ENCODE measurements at regions not wholly inside any gene's neighbourhood (a gene's known extent, or its start where the extent isn't known, plus 50 kb on each side); places are given as distances from the start of the nearest gene placed in this dataset.

GRCh38 chr1:222464841-222465210 is 83.1 kb downstream of the HHIPL2 start:
- Histone ChIP-seq H3K79me2 (ENCODE audit: control insufficient read depth in 1 of 2, insufficient read depth in 2 of 2, low read length in 2 of 2) (no peaks in the 10 kb centered on the region), H3K14ac (ENCODE audit: insufficient read length) (no peak overlapping the region), H2BK15ac (ENCODE audit: low read length) (no peak overlapping the region), H3K27me3 (replicated peaks in 1 of 4; ENCODE audit: control insufficient read depth in 3 of 4, extremely low read depth in 1 of 4, insufficient read depth in 3 of 4, low read length in 3 of 4) (no peaks in the 10 kb centered on the region), H3K4me2 (ENCODE audit: insufficient read depth in 1 of 2, low read depth in 2 of 2, low read length in 2 of 2) (peak overlapping the region; percentile 4 to 83), H3K9me3 (ENCODE audit: insufficient read depth in 2 of 2, low read depth in 1 of 2, low read length in 1 of 2) (no peaks in the 10 kb centered on the region), H2AFZ (ENCODE audit: low read length) (peak overlapping the region; percentile 76), H3K4me1 (replicated peaks in 1 of 4; ENCODE audit: control insufficient read depth in 3 of 4, insufficient read depth in 4 of 4, low read length in 3 of 4) (no peaks in the 10 kb centered on the region), H4K8ac (ENCODE audit: extremely low read depth, insufficient read depth, low read length) (no peak overlapping the region), H3K56ac (replicated peaks; ENCODE audit: insufficient read length, low read depth, low read length) (no peak overlapping the region), H2BK120ac (replicated peaks; ENCODE audit: low read depth, low read length) (no peak overlapping the region), H3K18ac (ENCODE audit: extremely low read depth, low read length) (no peak overlapping the region), H2BK20ac (ENCODE audit: low read length) (no peak overlapping the region), H3K36me3 (ENCODE audit: control insufficient read depth in 2 of 4, insufficient read depth in 4 of 4, low read length in 3 of 4) (no peaks in the 10 kb centered on the region), H3K4ac (replicated peaks; ENCODE audit: insufficient read length, low read depth, low read length) (no peak overlapping the region), H3K23me2 (ENCODE audit: low read depth, low read length) (0 out of 2 replicates have a peak, but pooled peaks cover 2% of the 10 kb centered on the region), H2BK12ac (ENCODE audit: low read depth, low read length) (no peak overlapping the region), H3K23ac (ENCODE audit: insufficient read length) (no peak overlapping the region), H2AK5ac (ENCODE audit: low read depth, low read length) (no peak overlapping the region), H3K4me3 (ENCODE audit: extremely low read depth in 1 of 4, insufficient read depth in 2 of 4, low read depth in 3 of 4, low read length in 4 of 4) (peak overlapping the region; percentile 48 to 86 (median 67)), H4K5ac (ENCODE audit: insufficient read length, low read depth, low read length) (no peak overlapping the region), H4K91ac (replicated peaks; ENCODE audit: insufficient read length, low read length) (no peak overlapping the region), H3K9ac (replicated peaks in 1 of 4; ENCODE audit: extremely low read depth in 1 of 4, low read depth in 3 of 4, low read length in 3 of 4) (peak overlapping the region in 1 of 4 experiments; percentile 40; a peak in 2 of 7 replicates), H2BK5ac (ENCODE audit: low read depth, low read length) (no peak overlapping the region), H3K27ac (ENCODE audit: low read depth, low read length) (no peak overlapping the region), H3K79me1 (ENCODE audit: low read depth, low read length) (no peaks in the 10 kb centered on the region), H4K20me1 (replicated peaks in 1 of 2; ENCODE audit: control insufficient read depth in 1 of 2, insufficient read depth in 2 of 2, low read length in 2 of 2) (no peaks in the 10 kb centered on the region)
- 14% methylated on average over 10 of the region's 10 CpGs; no CpG with 5 or more reads in 1 of the 2 experiments for WGBS, 2 experiments (ENCODE audit: extremely low coverage in 1 of 2, insufficient coverage in 1 of 2, insufficient read length in 1 of 2, insufficient replicate concordance in 2 of 2, low coverage in 1 of 2, low lambda C conversion rate in 2 of 2, missing lambda C conversion rate in 1 of 2)
- ChIA-PET POLR2A (ENCODE audit: partially characterized antibody) (interaction anchor here (1.3 to 2.0 kb wide), 5 partner anchors 10 to 179 kb away, joined by 3 to 8 read pairs (median 6); partner anchors contain the start of gene TAF1A), CTCF (ENCODE audit: partially characterized antibody) (interaction anchor here (0.6 to 4.2 kb wide), 17 partner anchors 9 to 412 kb away, joined by 3 to 19 read pairs (median 3); no protein-coding TSS in a partner anchor)
- peak; percentile 78 for FAIRE-seq
- DNase-seq (ENCODE audit: low read depth in 1 of 2, low spot score in 2 of 2) = peak; percentile 46 to 80
- TF ChIP-seq MAX (IDR thresholded peaks at IDR 0.05) (no peak), RAD21 (IDR thresholded peaks at IDR 0.05 in 1 of 2, conservative IDR thresholded peaks at IDR 0.05 in 1 of 2; ENCODE audit: low read depth in 2 of 2, low read length in 2 of 2) (no peak), SUZ12 (IDR thresholded peaks at IDR 0.05; ENCODE audit: low read length) (no peak), POLR2A (IDR thresholded peaks at IDR 0.05; ENCODE audit: control extremely low read depth in 1 of 2, low read depth in 2 of 2, low read length in 2 of 2) (no peak), ATF3 (IDR thresholded peaks at IDR 0.05; ENCODE audit: insufficient read depth, low read depth, low read length) (0 out of 2 replicates have a peak, but pooled peaks have one; percentile 34), SIX5 (IDR thresholded peaks at IDR 0.05; ENCODE audit: low read depth, low read length) (no peak), TCF12 (IDR thresholded peaks at IDR 0.05; ENCODE audit: low read depth, low read length) (no peak), JUND (IDR thresholded peaks at IDR 0.05; ENCODE audit: low read length) (no peak), YY1 (IDR thresholded peaks at IDR 0.05; ENCODE audit: low read depth, low read length) (peak; percentile 61; the same call in 1 of the 2 replicates), KDM5A (IDR thresholded peaks at IDR 0.05; ENCODE audit: low read length) (no peak), TBP (IDR thresholded peaks at IDR 0.05; ENCODE audit: low read depth, low read length) (peak; percentile 100), USF2 (IDR thresholded peaks at IDR 0.05; ENCODE audit: low read length) (peak; percentile 82)

Data from H1 (cell line).